ENCODE measurements at regions not wholly inside any gene's neighbourhood (a gene's known extent, or its start where the extent isn't known, plus 50 kb on each side); places are given as distances from the start of the nearest gene placed in this dataset.
"Not testable (repeated sequence)": the region's sequence is repeated elsewhere in the genome, so short reads cannot be mapped to it uniquely, and the experiment has no call there.

DNA sequence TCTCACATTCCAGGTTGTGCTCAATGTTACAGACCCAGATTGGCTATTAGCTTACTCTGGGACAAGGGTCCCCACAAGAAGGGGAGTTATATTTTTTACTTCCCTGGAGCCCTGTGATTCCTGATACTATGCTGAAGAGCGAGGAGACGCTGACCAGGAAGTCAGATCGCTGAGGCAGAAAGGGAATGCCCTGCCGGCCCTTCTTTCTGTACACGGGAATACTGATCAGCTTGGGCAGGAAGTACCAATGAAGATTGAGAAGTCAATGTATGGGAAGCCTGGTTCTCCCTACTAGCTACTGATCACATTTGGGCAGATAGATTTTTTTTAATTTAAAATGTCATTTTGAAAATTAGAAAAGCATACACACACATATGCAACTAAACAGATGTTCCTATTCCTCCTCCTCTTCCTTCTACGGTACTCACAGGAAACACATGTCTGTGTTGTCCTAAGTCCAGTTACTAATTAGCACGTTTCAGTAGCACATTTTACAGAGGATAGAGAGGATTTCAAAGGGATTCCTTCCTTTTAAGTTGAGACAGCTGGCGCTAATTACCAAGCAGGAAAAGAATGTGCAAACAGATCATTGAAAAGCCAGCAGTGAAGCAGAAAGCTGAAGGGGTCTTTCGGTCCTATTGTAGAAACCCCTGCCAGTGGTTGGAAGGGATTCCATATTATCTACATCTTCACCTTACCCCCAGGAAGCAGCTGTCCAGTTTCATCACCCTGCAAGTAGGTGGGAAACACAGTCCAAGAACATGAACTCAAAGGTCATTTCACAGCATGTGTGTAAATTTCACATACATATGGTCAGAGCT, 292.4 kb downstream of the DUSP6 start:
- no peak for DNase-seq (ENCODE audit: low spot score)

DNA sequence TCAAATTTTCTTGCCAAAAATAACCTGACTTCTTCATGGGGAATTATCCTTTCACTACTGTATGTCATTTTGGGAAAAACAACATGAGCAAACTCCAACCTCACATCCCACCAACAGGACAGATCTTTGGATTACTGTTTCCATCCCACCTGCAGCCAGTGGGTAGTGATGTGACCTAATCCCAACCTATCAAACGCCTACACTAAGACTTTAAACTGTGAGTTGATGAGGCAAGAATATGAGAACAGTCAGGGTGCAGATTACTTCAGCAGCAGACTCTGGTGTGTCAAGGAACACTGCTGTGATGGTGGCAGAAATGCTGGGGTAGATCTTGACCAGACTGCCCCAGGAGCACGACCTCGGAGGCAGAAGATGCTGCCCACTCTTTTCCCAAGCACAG, 293.2 kb downstream of the DUSP6 start:
- DNase-seq (ENCODE audit: low spot score), result no peak

DNA sequence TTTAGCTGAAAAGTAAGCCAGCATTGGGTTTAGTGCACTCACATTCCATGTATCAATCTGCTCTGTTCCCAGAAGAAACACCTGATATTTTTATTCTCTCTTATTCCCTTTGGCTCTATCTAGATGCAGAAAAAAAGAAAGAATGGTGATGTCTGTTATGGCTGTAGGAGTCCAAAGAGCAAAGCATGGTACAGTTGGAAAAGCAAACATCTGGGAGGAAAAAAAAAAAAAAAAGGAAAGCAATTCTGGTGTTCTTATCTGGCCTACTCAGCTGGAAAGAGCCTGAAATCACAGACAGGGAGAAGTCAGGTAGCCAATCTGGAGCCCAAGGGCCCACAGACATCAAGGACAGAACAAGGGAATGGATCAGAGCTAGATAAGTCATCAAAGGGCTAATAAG, 293.9 kb downstream of the DUSP6 start:
- no peak for DNase-seq (ENCODE audit: low spot score)

DNA sequence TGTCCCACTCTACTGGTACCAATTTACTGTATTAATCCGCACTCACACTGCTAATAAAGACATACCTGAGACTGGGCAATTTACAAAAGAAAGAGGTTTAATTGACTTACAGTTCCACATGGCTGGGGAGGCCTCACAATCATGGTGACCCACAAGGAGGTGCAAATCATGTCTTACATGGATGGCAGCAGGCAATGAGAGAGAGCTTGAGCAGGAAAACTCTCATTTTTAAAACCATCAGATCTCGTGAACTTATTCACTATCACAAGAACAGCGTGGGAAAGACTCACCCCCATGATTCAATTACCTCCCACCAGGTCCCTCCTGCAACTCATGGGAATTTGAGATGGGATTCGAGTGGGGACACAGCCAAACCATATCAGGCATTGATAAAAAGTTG, 298.5 kb downstream of the DUSP6 start:
- DNase-seq (ENCODE audit: low spot score), result not testable (repeated sequence)

DNA sequence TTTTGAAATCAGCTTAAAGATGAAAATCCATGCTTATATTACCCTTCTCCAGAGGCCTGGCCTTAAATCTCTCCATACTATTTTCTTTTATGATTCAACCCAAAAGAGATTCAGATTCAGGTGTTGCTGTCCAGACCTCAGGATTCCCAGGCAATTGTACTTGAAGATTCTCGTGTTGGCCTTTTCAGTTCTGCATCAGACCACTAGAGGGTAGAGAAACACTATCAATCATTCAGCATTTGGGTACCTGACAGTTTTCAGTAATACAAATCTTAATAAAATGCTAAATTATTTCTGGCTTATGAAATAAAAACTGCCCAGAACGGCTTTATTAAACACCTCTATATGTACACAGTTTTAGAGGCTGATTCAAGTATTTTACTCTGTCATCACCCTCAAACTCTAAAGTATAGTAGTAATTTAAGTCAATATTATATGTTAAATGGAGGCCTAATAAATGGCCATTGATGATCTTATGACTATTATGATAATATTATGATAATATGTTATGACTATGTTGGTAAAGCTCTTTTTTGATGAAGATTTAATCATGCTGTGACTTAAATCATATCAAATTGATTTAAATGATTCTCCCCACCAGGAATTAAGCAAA, 301.1 kb downstream of the DUSP6 start:
- DNase-seq (ENCODE audit: low spot score), result peak; percentile 80

DNA sequence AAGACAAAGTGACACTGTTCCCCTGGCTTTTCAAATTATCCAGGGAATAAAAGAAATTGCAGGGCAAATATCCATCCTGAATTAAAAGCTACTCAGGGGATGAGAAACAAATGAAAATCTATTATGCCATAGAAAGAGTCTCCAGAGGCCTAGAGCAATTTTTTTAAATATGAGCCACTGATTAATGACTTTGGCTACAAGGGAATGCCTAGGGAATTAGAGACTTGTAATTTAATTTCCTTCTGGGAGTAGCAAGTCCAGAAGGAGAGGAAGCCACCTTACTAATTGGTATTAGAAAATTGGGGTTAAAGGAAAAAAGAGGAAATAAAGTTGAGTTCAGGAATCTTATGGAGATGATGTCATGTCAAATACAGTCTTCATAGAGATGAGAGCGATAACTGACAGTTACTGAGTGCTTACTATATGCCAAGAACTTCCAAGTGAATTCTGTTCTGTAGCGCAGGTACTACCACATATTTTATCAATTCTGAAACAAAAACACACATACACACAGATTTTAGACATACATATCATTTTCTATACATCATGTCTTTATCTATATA, 304.4 kb downstream of the DUSP6 start:
- no peak for DNase-seq (ENCODE audit: low spot score)

DNA sequence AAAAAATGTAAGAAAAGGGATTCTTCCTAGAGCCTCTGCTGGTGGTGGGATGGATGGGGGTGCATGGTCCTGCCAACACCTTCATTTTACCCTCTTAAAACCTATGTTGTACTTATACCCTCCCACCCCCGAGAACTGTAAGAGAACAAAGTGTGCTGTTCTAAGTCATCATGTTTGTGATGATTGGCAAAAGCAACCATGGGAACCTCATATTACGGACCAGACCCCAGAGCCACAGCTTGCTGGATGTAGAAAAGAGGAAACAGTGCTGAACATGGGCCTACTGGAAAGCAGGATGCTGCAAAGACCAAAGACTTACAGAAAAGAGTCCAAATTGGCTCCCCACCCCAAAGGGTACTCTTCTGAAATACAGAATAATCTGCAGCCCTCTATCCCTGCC, 311.2 kb downstream of the DUSP6 start:
- no peak for DNase-seq (ENCODE audit: low spot score)

DNA sequence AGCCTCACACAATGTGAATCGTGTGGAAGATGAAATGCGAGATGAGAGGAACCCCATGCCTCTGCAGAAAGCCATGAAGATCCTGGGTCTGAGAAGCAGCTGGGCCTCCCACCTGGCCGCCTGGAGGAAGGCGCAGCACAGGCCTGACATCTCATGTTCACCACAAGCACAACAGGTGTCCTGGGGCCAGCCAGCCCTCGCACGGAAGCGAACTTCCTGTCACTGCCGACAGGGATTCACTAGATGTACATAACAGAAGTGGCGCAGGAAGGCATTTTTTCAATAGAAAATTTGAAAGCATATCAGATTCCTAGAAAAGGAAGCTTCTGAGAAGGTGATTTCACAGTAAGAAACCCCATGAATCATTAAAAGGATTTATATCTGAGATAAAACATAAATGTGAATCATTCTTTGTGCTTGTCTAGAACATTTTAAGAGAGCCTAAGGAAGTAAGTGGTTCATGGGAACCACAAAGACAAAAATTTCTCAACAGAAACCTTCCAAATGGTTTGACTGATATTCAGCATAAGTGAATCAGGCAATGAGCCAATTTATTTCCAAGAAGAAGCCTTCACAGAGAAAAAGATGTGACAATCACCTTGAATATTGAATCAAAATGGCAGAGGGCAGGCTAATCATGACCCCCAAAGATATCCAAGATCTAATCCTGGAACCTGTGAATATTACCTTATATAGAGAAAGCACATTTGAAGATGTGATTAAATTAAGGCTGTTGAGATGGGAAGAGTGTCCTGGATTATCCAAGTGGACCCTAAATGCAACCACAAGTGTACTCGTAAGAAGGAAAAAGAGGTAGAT, 311.9 kb downstream of the DUSP6 start:
- DNase-seq (ENCODE audit: low spot score), result no peak

DNA sequence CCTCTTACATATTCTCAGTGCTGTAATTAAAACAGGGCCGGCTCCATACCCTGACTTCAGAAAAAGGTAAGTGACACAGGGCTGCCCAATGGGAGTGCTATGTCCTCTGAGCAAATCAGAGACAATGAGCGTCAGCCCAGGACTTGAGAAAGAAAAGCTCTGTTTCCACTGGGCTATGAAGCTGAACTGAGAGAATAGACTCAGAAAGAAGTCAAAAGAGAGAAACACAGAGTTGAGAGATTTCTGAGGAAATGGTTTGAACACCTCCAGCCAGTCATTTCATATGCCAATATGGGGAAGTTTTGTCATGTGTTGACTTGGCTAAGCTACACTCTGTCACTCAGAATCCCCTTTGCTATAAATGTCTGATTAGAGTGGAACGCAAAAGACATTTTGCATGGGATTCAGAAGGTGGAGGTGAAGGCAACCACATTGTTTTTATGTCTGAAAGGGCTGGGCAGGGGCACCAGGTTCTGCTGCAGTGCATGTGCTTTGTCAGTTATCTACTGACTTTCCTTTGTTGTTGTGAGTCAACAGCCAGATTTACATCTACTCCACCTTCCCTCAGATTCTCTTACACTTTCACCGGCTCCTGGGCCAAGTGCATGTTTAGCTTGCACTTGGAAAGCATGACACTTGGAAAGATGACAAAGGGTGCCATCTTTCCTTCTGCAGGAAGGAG, 313.3 kb downstream of the DUSP6 start:
- no peak for DNase-seq (ENCODE audit: low spot score)

DNA sequence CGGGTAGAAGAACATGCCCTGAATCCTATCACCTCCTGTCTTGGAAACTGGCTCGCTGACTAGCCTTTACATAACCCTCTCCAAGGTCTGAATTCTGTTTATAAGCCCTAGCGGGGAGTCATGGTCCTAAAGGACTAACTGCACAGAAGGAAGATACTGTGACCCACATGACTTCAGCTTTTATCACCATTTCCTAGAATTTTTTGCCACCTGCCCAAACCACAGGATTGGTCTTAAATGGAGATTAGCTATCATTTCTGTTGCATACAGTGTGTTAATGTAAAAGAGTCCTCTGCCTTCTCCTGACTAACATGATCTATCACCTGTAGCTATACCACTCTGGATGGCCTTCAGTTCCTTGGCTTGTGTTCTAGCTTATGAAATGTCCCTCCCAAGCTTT, 319.2 kb downstream of the DUSP6 start:
- DNase-seq (ENCODE audit: low spot score), result no peak

DNA sequence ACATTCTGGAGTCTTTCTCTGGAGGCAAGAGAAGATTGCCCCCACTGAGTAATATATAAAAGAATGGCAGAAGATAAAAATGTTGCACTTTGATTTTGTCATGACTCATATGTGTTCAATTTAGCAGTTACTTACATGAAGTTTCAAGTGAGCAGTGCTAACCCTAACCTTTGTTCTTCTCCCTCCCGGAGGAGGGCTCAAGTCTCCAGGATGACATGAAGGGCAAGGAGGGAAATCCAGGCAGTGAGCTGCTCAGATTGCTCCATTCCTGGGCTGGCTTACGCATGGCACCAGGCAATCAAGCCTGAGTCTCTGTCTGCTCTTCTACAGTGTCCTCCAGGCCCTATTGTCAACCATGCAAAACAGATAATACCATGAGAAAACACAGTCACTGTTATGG, 322.3 kb downstream of the DUSP6 start:
- no peak for DNase-seq (ENCODE audit: low spot score)

DNA sequence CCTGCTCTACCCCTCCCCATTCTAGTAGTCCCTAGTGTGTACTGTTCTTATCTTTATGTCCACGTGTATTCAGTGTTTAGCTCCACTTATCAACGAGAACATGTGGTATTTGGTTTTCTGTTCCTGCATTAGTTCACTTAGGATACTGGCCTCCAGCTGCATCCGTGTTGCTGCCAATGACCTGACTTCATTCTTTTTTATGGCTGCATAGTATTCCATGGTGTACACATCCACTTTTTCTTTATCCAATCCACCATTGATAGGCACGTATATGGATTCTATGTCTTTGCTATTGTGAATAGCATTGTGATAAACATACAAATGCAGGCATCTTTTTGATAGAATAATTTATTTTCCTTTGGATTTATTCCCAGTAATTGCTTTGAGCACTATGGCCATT, 327.7 kb downstream of the DUSP6 start:
- no peak for DNase-seq (ENCODE audit: low spot score)

DNA sequence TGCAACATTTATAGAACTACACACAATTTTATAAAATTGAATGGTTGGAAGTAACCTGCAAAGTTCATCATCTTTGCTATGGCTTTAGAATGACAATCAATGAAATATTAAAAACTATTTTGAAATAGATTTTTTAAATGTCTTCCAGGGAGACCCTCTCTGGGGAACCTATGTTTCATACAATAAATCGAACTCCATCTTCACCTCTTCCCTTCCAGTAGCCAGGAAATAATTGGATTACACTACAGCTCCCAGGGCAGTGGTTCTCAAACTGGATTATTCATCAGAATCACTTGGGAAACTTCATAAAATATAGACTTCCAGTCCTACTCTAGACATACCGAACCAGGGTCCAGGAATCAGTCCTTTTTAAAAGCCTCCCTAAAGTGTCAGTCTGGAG, 328.4 kb downstream of the DUSP6 start:
- no peak for DNase-seq (ENCODE audit: low spot score)

DNA sequence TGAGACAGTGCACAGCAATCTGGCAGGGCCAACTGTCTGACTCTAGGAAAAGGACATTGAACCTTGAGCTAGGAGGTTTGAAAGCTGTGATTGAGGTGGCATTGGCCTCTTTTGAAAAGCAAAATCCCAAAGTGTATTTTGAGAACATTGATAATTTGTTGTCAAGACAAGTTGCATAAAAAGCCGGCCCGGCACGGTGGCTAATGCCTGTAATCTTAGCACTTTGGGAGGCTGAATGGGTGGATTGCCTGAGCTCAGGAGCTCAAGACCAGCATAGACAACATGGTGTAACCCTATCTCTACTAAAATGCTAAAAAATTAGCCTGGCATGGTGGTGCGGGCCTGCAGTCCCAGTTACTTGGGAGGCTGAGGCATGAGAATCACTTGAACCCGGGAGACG, 331.6 kb downstream of the DUSP6 start:
- DNase-seq (ENCODE audit: low spot score), result no peak

DNA sequence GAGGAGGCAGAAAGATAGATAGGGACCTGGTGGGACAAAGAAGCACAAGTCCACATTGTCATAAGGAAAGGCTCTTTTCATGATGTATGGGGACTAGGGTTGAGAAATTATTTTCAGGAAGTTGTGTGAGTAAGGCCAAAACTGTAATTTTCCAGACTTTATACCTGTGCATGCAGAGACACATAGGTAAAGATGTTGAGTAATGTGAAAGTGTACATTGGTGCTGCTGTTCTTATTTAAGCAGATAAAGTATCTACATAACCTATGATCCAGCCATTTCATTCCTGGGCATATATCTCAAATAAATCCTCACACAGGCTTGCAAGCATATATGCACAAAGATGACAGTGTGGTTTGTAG, 332.2 kb downstream of the DUSP6 start:
- no peak for DNase-seq (ENCODE audit: low spot score)

DNA sequence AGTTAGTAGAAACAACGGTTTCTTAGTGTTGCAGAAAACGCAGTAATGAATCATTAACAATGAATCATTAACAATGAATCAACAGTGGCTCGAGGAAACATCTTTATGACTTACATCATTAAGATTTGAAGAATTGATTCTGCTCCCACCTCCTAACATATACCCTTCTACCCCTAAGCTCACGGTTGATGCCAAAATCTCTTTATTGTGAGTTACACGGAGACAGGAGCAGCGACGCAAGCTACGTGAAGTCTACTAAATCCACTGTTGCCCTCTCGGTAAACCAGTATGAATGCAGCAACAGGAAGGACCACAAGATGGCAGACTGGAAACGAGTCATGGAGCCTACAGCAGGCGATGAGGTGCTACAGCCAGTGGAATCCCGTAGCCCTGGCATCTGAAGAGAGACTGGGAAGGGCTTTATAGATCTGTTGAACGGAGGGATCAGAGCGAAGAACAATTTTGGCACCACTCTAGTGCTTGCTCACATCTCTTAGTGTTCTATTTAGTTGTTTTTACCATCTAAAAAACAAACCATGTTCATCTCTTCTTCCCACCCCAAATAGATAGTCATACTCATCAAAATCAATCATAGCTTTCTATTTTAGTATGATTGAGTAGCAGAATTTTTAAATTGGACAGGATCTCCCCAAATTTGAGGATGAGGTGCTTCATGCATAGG, 332.7 kb downstream of the DUSP6 start:
- peak; percentile 92 for DNase-seq (ENCODE audit: low spot score)

DNA sequence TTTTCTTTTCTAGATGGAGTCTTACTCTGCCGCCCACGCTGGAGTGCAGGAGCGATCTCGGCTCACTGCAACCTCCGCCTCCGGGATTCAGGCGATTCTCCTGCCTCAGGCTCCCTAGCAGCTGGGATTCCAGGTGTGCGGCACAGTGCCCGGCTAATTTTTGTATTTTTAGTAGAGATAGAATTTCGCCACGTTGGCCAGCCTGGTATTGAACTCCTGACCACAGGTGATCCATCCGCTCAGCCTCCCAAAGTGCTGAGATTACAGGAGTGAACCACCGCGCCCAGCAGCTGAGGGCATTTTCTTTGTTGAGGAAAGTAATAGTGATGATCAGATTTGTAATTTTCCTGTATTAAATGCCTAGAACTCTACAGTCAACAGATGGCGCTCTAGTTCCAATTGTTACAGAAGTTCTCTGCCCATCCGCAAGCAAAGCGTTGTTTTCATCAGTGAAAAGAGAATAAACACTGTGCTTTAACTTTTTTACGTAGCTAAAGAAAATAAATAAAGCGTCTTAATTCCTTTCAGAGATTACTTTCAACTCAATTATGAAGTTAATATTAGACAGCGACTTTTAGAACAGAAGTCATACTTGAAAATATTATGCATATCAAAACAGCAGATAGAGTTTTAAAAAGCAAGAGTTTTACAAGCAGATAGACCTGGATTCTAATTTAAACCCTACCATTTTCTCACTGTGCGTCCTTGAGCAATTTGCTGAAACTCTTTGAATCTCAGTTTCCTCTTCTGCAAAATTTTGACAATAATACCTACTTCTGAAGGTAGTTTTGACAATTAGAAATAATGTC, 335.1 kb downstream of the DUSP6 start:
- peak; percentile 77 for DNase-seq (ENCODE audit: low spot score)

DNA sequence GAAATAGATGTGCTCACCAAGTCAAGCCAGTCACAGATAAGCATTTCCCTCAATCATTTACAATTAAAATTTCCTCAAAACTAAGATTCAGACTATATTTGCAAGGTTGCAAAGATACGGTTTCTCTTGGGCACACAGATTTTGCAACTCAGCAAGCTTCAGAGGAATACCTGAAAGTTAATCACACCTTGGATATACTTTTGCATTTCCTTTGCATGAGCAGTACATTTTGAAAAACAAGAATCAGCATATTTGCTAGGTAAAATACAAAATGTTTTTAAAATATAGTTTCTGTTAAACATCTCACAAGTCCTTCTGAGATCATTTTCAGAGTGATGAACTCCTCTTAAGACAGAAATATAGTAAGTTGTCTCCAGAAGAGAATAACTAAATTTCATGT, 336.9 kb downstream of the DUSP6 start:
- no peak for DNase-seq (ENCODE audit: low spot score)

DNA sequence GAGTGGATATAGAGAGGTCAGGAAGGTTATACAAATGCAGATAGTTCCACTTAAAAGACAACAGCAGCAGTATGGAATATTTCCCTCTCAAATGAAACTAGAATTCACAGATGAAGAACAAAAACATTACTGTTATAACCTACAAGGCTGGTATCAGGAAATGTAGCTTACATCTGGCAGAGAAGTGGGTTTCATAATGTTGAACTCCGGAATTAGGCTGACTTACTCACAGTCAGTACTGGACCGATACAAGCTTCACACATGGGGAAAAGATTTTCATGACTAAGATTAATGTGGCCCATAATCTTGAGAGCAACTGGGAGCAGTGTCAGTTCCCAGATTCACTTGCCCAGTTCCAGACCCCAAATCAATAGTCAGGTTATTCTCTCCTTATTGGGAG, 353.9 kb downstream of the DUSP6 start:
- no peak for DNase-seq (ENCODE audit: low spot score)

DNA sequence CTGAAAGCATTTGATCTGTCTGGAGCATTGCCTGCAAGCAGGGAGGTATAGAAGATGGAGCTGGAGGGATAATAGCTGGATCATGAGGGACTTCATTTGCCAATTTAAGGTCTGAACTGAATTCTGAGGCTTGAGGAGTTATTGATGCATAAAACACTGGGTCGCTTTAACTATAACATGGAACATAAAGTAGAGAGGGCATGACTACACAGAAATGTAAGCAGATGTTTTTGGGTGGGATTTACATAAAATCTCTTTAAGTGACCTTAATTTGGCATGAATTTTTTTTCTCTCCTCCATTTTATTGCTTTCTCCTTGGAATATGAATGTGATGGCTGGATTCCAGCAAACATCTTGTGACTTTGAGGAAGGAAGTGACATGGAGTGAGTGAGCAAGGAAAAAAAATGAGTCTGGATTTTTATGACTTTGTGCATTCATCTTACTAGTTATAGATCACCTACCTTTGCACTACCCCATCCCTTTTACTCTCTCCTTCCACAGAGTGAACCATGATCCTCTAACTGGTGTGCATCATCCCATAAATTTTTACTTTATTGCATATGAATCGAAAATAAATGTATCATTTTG, 356.0 kb downstream of the DUSP6 start:
- no peak for DNase-seq (ENCODE audit: low spot score)
